H1 (cell line): ENCODE measurements at regions not wholly inside any gene's neighbourhood (a gene's known extent, or its start where the extent isn't known, plus 50 kb on each side); places are given as distances from the start of the nearest gene placed in this dataset.

ENCODE experiments used
- CTCF ChIA-PET: fragments of 300-600 bp; sonication (Branson Sonifier 250); formaldehyde crosslinking; loops from one replicate; lab custom pipeline; 2021; ENCODE audit not compliant: partially characterized antibody; lab: Charles Lee
- POLR2A ChIA-PET: fragments of 300-600 bp; sonication (Branson Sonifier 250); formaldehyde crosslinking; loops from one replicate; lab custom pipeline; 2021; ENCODE audit warnings: inconsistent platforms; ENCODE audit not compliant: partially characterized antibody; lab: Charles Lee
- DNase-seq, 2 experiments: peaks; one replicate each; pipeline versions ENCODE4 v3.0.0 to v3.0.0-alpha.2; 2010 to 2022; ENCODE audit warnings: low spot score in 2 of 2, low read depth in 1 of 2, mixed read lengths in 1 of 2
- FAIRE-seq: peaks from 2 replicates; lab custom pipeline; 2011; peaks lifted over from hg19 to GRCh38; lab: Jason Lieb, UNC
- H2AFZ ChIP-seq: 2 replicates; pipeline ENCODE4 v1.8.1; 2012; ENCODE audit warnings: low read length, inconsistent platforms
- H2AK5ac ChIP-seq: 2 replicates; pipeline ENCODE4 v1.6.1; 2013; ENCODE audit warnings: low read depth, low read length
- H2BK120ac ChIP-seq: replicated peaks from 2 replicates; pipeline ENCODE3; 2013; ENCODE audit warnings: low read depth, low read length, inconsistent platforms
- H2BK12ac ChIP-seq: 2 replicates; pipeline ENCODE4 v1.6.1; 2013; ENCODE audit warnings: low read depth, low read length
- H2BK15ac ChIP-seq: 2 replicates; pipeline ENCODE4 v1.6.1; 2013; ENCODE audit warnings: low read length
- H2BK20ac ChIP-seq: 2 replicates; pipeline ENCODE4 v1.6.1; 2013; ENCODE audit warnings: low read length
- H2BK5ac ChIP-seq: 2 replicates; pipeline ENCODE4 v1.6.1; 2013; ENCODE audit warnings: low read depth, low read length
- H3K14ac ChIP-seq: 2 replicates; pipeline ENCODE4 v1.6.1; 2013; ENCODE audit warnings: inconsistent platforms; ENCODE audit not compliant: insufficient read length
- H3K18ac ChIP-seq: 2 replicates; pipeline ENCODE4 v1.6.1; 2013; ENCODE audit warnings: low read length; ENCODE audit errors: extremely low read depth
- H3K23ac ChIP-seq: 2 replicates; pipeline ENCODE4 v1.6.1; 2013; ENCODE audit warnings: inconsistent platforms; ENCODE audit not compliant: insufficient read length
- H3K23me2 ChIP-seq: 2 replicates; pipeline ENCODE4 v1.6.1; 2013; ENCODE audit warnings: low read depth, low read length
- H3K27ac ChIP-seq: 2 replicates; pipeline ENCODE4 v1.6.1; 2011; ENCODE audit warnings: low read depth, low read length, inconsistent platforms
- H3K27me3 ChIP-seq, 4 experiments: replicated peaks in 1 of 4; 1 replicate in 1 of 4; 2 replicates in 3 of 4; pipeline versions ENCODE4 v1.6.1 to v1.8.1; 2011 to 2013; ENCODE audit warnings: low read length in 3 of 4, mild to moderate bottlenecking in 3 of 4, inconsistent platforms in 2 of 4, mixed read lengths in 2 of 4, moderate library complexity in 1 of 4; ENCODE audit not compliant: control insufficient read depth in 3 of 4, insufficient read depth in 3 of 4; ENCODE audit errors: extremely low read depth in 1 of 4
- H3K36me3 ChIP-seq, 4 experiments: 2 replicates each; pipeline versions ENCODE4 v1.6.1 to v1.8.1; 2011 to 2013; ENCODE audit warnings: mild to moderate bottlenecking in 4 of 4, low read length in 3 of 4, moderate library complexity in 2 of 4, control low read depth in 1 of 4, inconsistent platforms in 1 of 4; ENCODE audit not compliant: insufficient read depth in 4 of 4, control insufficient read depth in 2 of 4
- H3K4ac ChIP-seq: replicated peaks from 2 replicates; pipeline ENCODE3; 2013; ENCODE audit warnings: low read length, low read depth, mixed read lengths, inconsistent platforms; ENCODE audit not compliant: insufficient read length
- H3K4me1 ChIP-seq, 4 experiments: replicated peaks in 1 of 4; 1 replicate in 1 of 4; 2 replicates in 3 of 4; pipeline versions ENCODE4 v1.6.1 to v1.8.1; 2011 to 2013; ENCODE audit warnings: low read length in 3 of 4, inconsistent platforms in 2 of 4, mixed read lengths in 1 of 4; ENCODE audit not compliant: insufficient read depth in 4 of 4, control insufficient read depth in 3 of 4
- H3K4me2 ChIP-seq, 2 experiments: 2 replicates each; pipeline versions ENCODE4 v1.6.1 to v1.8.1; 2011 to 2013; ENCODE audit warnings: low read depth in 2 of 2, low read length in 2 of 2, control low read depth in 1 of 2, inconsistent platforms in 1 of 2, mild to moderate bottlenecking in 1 of 2; ENCODE audit not compliant: insufficient read depth in 1 of 2
- H3K4me3 ChIP-seq, 4 experiments: fragments of 200-600, 300-600 bp in 1 of 4; sonication (generic), shearing (Covaris generic), sonication (Bioruptor Twin) in 1 of 4; 2 replicates each; pipeline versions ENCODE4 v1.5.1 to v1.8.1; 2011 to 2016; ENCODE audit warnings: low read length in 4 of 4, low read depth in 3 of 4, control low read depth in 2 of 4, inconsistent platforms in 2 of 4, mild to moderate bottlenecking in 2 of 4, mixed read lengths in 1 of 4, moderate library complexity in 1 of 4; ENCODE audit not compliant: insufficient read depth in 2 of 4; ENCODE audit errors: extremely low read depth in 1 of 4
- H3K56ac ChIP-seq: replicated peaks from 2 replicates; pipeline ENCODE3; 2013; ENCODE audit warnings: low read depth, mild to moderate bottlenecking, mixed read lengths, low read length, inconsistent platforms; ENCODE audit not compliant: insufficient read length
- H3K79me1 ChIP-seq: 2 replicates; pipeline ENCODE4 v1.6.1; 2013; ENCODE audit warnings: low read depth, low read length, control low read depth
- H3K79me2 ChIP-seq, 2 experiments: 2 replicates each; pipeline versions ENCODE4 v1.6.1 to v1.8.1; 2012 to 2013; ENCODE audit warnings: low read length in 2 of 2, mild to moderate bottlenecking in 2 of 2, inconsistent platforms in 1 of 2; ENCODE audit not compliant: insufficient read depth in 2 of 2, control insufficient read depth in 1 of 2
- H3K9ac ChIP-seq, 4 experiments: replicated peaks in 1 of 4; 1 replicate in 1 of 4; 2 replicates in 3 of 4; pipeline versions ENCODE4 v1.6.1 to v1.8.1; 2011 to 2013; ENCODE audit warnings: low read depth in 3 of 4, low read length in 3 of 4, control low read depth in 2 of 4, mild to moderate bottlenecking in 2 of 4, moderate library complexity in 2 of 4, inconsistent platforms in 1 of 4; ENCODE audit errors: extremely low read depth in 1 of 4
- H3K9me3 ChIP-seq, 2 experiments: 2 replicates each; pipeline versions ENCODE4 v1.6.1 to v1.8.1; 2012 to 2013; ENCODE audit warnings: mild to moderate bottlenecking in 2 of 2, moderate library complexity in 2 of 2, control low read depth in 1 of 2, inconsistent platforms in 1 of 2, low read depth in 1 of 2, low read length in 1 of 2, mixed read lengths in 1 of 2; ENCODE audit not compliant: insufficient read depth in 2 of 2
- H4K20me1 ChIP-seq, 2 experiments: replicated peaks in 1 of 2; 2 replicates each; pipeline versions ENCODE3 to v1.8.1; 2011 to 2013; ENCODE audit warnings: inconsistent platforms in 2 of 2, low read length in 2 of 2, mild to moderate bottlenecking in 1 of 2; ENCODE audit not compliant: insufficient read depth in 2 of 2, control insufficient read depth in 1 of 2
- H4K5ac ChIP-seq: 2 replicates; pipeline ENCODE4 v1.6.1; 2013; ENCODE audit warnings: low read length, low read depth, mixed read lengths, inconsistent platforms; ENCODE audit not compliant: insufficient read length
- H4K8ac ChIP-seq: 2 replicates; pipeline ENCODE4 v1.8.0; 2013; ENCODE audit warnings: mild to moderate bottlenecking, moderate library complexity, low read length, inconsistent platforms; ENCODE audit not compliant: insufficient read depth; ENCODE audit errors: extremely low read depth
- H4K91ac ChIP-seq: replicated peaks from 2 replicates; pipeline ENCODE3; 2013; ENCODE audit warnings: low read length, mixed read lengths, inconsistent platforms; ENCODE audit not compliant: insufficient read length
- CBX8 ChIP-seq: fragments of 300-800, 300-1000 bp; sonication (generic); IDR thresholded peaks from 2 replicates; pipeline ENCODE4 v1.7.1; 2016; ENCODE audit warnings: low read depth, low read length, borderline replicate concordance
- EP300 ChIP-seq, 2 experiments: IDR thresholded peaks; 1 replicate in 1 of 2; 2 replicates in 1 of 2; pipeline ENCODE4 v1.6.1; 2011 to 2012; ENCODE audit warnings: low read depth in 2 of 2, low read length in 2 of 2, mild to moderate bottlenecking in 2 of 2, borderline replicate concordance in 1 of 2, inconsistent platforms in 1 of 2, moderate library complexity in 1 of 2
- EZH2 ChIP-seq: fragments of 200-600 bp; sonication (generic); IDR thresholded peaks from 2 replicates; pipeline ENCODE4 v1.7.1; 2012; ENCODE audit warnings: low read depth, mild to moderate bottlenecking, moderate library complexity, low read length, inconsistent platforms; ENCODE audit not compliant: severe bottlenecking
- GTF2F1 ChIP-seq: IDR thresholded peaks from 2 replicates; pipeline ENCODE4 v1.6.1; 2012; ENCODE audit warnings: low read depth, low read length, improper control_type of control experiment, borderline replicate concordance
- JUN ChIP-seq: IDR thresholded peaks from 2 replicates; pipeline ENCODE4 v1.6.1; 2011; ENCODE audit warnings: low read depth, mild to moderate bottlenecking, improper control_type of control experiment, low read length
- KDM1A ChIP-seq: fragments of 200-600, 300-600 bp; sonication (generic); IDR thresholded peaks from 2 replicates; pipeline ENCODE4 v1.7.1; 2016; ENCODE audit warnings: mild to moderate bottlenecking, low read length, borderline replicate concordance
- KDM5A ChIP-seq: fragments of 200-600 bp; IDR thresholded peaks from 2 replicates; pipeline ENCODE4 v1.7.1; 2012; ENCODE audit warnings: mild to moderate bottlenecking, low read length, inconsistent platforms, mixed read lengths
- NRF1 ChIP-seq: IDR thresholded peaks from 2 replicates; pipeline ENCODE4 v1.6.1; 2011; ENCODE audit warnings: mild to moderate bottlenecking, low read depth, low read length, improper control_type of control experiment
- POU5F1 ChIP-seq: IDR thresholded peaks from 2 replicates; pipeline ENCODE4 v1.6.1; 2011; ENCODE audit warnings: low read depth, mild to moderate bottlenecking, low read length, moderate library complexity
- RAD21 ChIP-seq, 2 experiments: IDR thresholded peaks in 1 of 2; conservative IDR thresholded peaks in 1 of 2; 2 replicates each; pipeline ENCODE4 v1.6.1; 2011; ENCODE audit warnings: low read depth in 2 of 2, low read length in 2 of 2, improper control_type of control experiment in 1 of 2, inconsistent platforms in 1 of 2, mild to moderate bottlenecking in 1 of 2, moderate library complexity in 1 of 2
- SIX5 ChIP-seq: IDR thresholded peaks from 2 replicates; pipeline ENCODE4 v1.6.1; 2011; ENCODE audit warnings: mild to moderate bottlenecking, low read depth, low read length
- SRF ChIP-seq: IDR thresholded peaks from 2 replicates; pipeline ENCODE4 v1.6.1; 2011; ENCODE audit warnings: mild to moderate bottlenecking, low read depth, low read length, moderate library complexity
- TCF12 ChIP-seq: IDR thresholded peaks from 2 replicates; pipeline ENCODE4 v1.6.1; 2011; ENCODE audit warnings: low read depth, mild to moderate bottlenecking, low read length
- TEAD4 ChIP-seq: IDR thresholded peaks from 2 replicates; pipeline ENCODE4 v1.6.1; 2012; ENCODE audit warnings: low read depth, low read length, inconsistent platforms, mixed read lengths
- WGBS, 2 experiments: shearing (Covaris generic) in 1 of 2; methylation state at CpG; one replicate each; pipeline versions ENCODE4 v1.1.6 to v1.1.7; 2013 to 2015; ENCODE audit warnings: low lambda C conversion rate in 2 of 2, mixed read lengths in 2 of 2, inconsistent platforms in 1 of 2, low coverage in 1 of 2, missing lambda C conversion rate in 1 of 2; ENCODE audit not compliant: insufficient replicate concordance in 2 of 2, insufficient coverage in 1 of 2, insufficient read length in 1 of 2; ENCODE audit errors: extremely low coverage in 1 of 2, missing lambda C conversion rate in 1 of 2; 5-methylcytosine and 5-hydroxymethylcytosine counted together

GRCh38 chr13:82625717-82626116 is 1256.6 kb downstream of the SLITRK1 start:
- DNase-seq (no peak), FAIRE-seq (no peak)
- Histone ChIP-seq H3K4me2 (no peak overlapping the region), H2BK20ac (no peak overlapping the region), H3K23ac (no peak overlapping the region), H3K4me1 (no peaks in the 10 kb centered on the region), H3K9me3 (no peaks in the 10 kb centered on the region), H4K20me1 (no peaks in the 10 kb centered on the region), H3K14ac (no peak overlapping the region), H4K8ac (no peak overlapping the region), H2BK12ac (no peak overlapping the region), H4K5ac (no peak overlapping the region), H2AK5ac (no peak overlapping the region), H3K27me3 (no peaks in the 10 kb centered on the region), H3K18ac (no peak overlapping the region), H3K23me2 (no peaks in the 10 kb centered on the region), H3K79me1 (no peaks in the 10 kb centered on the region), H3K36me3 (no peaks in the 10 kb centered on the region), H4K91ac (no peak overlapping the region), H3K27ac (no peak overlapping the region), H2BK15ac (no peak overlapping the region)
- TF ChIP-seq TCF12, result no peak
- no peak for TF ChIP-seq SRF
- TF ChIP-seq EZH2, result no peak
- no peak for TF ChIP-seq POU5F1
- TF ChIP-seq SIX5, result no peak
- TF ChIP-seq JUN, result no peak
- TF ChIP-seq RAD21 (IDR thresholded peaks at IDR 0.05 in 1 of 2, conservative IDR thresholded peaks at IDR 0.05 in 1 of 2; ENCODE audit: low read depth in 2 of 2, low read length in 2 of 2), result no peak
- no peak for TF ChIP-seq TEAD4
- TF ChIP-seq CBX8, result no peak
- no peak for TF ChIP-seq KDM5A
- TF ChIP-seq KDM1A, result no peak
- TF ChIP-seq GTF2F1, result no peak
- TF ChIP-seq NRF1, result no peak
- TF ChIP-seq EP300 (IDR thresholded peaks at IDR 0.05; ENCODE audit: borderline replicate concordance in 1 of 2, low read depth in 2 of 2, low read length in 2 of 2), result no peak
- TF ChIP-seq, all 59 proteins: peak for 0
- H3K9ac ChIP-seq, result no peak overlapping the region
- no peak overlapping the region for H3K4ac ChIP-seq
- no peak overlapping the region for H3K4me3 ChIP-seq
- no peaks in the 10 kb centered on the region for H3K79me2 ChIP-seq
- WGBS, 2 experiments, result 83% methylated on average over 3 of the region's 3 CpGs; no CpG with 5 or more reads in 1 of the 2 experiments
- CTCF ChIA-PET, result no interaction called here
- POLR2A ChIA-PET, result no interaction called here
- H3K56ac ChIP-seq, result no peak overlapping the region
- no peak overlapping the region for H2BK5ac ChIP-seq
- H2AFZ ChIP-seq, result no peak overlapping the region
- H2BK120ac ChIP-seq, result no peak overlapping the region
